ENCODE measurements at regions not wholly inside any gene's neighbourhood (a gene's known extent, or its start where the extent isn't known, plus 50 kb on each side); places are given as distances from the start of the nearest gene placed in this dataset.

DNA sequence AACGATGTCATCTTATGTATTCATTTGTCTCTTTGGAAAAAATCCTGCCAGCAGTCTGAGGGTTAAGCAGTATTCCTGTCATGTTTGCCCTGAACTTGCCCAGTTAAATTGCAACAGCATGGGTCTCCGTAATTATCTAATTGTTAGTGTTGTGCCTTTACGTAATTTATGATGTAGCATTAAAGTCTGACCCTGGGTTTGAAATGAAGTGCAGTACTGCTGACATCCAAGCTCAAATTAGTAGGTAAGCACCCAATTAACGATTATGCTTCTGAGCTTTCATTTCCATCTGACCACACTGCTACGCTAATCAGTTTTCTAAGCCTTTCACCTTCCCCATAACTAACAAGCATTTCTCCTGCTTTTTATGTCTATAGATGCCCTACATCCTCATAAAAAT is 241.8 kb downstream of the ARRDC4 start:
- no peak for DNase-seq (ENCODE audit: low spot score)

DNA sequence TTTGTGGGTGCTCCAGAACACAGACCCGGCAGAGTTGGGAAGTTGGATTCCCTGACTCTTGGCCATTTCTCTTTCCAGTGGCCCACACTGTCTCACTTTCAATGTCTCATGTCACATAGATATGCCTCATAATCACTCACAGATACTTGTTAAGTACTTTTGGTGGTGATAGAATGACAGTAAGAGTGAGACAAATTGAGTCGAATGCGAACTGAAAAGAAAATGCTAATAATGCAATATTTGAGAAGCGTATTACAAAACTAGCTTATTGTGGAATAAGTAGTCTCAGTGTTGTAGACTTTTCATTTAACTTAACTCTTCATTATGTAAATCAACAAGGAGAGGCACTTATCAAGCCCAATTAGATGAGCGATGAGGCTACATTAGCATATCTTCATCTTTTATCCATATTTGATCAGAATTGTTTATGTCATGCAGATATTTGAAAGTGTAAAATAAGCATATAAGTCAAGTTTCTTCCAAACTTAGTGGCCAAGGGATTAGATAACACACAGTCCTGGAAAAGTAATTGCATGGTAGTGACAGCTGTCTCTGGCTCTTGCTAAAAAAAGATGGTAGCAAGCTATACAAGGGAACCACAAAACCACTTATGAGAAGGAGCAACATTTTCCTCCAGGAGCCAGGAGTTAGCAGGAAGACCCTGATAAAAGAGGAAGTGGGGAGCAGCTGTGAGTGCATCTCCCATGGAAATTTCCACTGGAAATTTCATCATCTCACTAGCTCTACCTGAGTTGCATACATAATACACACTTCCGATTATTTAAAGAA is 243.6 kb downstream of the ARRDC4 start:
- DNase-seq (ENCODE audit: low spot score), result no peak

DNA sequence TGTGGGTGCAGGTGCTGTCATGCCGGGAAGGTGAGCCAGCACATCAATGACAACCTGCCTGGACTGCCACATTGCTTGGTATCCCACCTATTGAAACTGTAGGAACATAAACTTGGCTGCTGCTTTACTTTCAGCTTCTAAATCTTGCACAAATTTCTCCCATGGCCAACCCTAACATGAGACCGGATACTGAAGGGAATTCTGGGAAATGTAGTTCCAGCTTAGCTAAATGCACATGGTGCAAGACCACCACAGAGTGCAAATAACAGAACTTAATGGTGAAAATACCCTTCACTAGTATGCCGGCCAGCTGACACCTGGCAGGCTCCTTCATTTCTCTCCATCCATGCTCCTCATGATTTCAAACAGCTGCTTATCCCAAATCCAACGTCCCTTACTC is 247.4 kb downstream of the ARRDC4 start:
- no peak for DNase-seq (ENCODE audit: low spot score)

DNA sequence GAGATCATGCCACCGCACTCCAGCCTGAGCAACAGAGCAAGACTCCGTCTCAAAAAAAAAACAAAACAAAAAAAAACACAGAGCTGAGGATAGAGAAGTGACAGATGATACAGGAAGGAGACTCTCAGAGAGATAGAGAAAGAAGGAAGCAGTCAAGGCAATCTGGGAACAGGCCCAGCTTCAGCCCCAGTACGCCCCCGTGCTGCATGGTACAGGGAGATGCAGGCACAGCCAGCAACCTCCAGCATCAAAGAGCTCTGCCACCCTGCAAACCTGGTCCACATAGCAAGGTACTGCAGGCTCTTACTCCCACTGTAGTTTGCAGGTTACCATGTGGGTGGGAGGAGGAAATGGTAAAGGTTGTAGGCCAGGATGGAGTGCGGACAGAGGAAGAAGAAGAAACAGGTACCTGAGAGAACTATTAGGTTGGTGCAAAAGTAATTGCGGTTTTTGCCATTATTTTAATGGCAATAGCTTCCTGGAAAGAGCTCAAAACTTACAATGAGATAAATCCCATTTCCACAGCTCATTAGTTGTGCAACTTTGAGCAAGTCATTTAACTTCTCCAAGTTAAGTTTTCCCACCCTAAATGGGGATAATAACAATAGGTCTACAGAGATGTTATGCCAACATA is 253.0 kb downstream of the ARRDC4 start:
- DNase-seq (ENCODE audit: low spot score), result no peak

DNA sequence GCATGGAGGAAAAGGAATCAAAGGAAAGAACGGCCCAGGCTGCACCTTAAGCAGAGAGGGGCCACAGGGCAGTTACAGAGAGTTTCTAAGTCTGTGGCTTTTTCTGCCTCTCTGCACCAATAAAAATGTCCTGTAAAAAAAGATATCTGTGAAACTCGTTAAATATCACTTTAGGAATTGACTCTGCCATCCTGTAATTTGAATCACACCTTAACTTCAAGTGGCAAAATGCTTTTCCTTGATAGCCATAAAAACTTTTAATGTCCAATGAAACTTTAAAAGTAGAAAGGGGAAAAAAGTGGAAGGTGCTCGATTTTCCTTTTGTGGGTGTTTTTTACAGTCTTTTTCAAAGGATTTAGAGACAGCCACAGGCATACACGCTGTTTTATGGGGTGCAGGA is 255.7 kb downstream of the ARRDC4 start:
- no peak for DNase-seq (ENCODE audit: low spot score)

DNA sequence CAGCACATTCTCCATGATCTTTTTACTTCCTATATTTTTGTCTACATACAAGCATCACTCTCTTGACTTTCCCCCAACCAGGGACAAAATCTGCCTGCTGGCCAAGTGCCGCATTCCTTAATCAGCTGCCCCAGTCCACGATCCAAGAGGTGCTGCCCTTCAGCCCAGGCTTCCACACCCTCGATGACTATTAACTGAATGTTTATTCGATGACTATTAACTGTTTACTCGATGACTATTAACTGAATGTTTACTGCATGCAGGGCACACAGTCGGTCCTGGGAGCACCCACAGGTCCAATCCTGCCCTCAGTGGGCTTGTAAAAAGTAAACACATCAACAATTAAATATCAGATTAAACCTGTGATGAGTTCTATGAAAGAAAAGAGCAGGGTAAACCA is 256.9 kb downstream of the ARRDC4 start:
- no peak for DNase-seq (ENCODE audit: low spot score)

DNA sequence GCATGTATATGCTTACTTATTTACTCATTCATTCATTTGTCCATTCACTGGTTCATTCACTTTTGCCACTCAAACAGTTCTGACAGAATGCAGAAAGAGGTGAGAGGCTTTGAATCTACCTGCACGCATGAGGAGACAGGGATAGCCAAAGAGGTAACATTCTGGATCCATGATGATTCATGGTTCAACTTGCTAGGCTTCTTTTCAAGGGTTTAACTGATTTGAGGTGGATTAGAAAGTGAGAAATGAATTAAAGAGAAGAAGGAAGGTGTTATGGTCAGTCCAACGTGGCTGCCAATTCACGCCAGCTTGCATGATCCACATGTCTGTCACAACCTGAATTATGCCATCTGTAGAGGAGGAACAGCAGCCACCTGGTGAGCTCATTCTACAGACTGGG is 260.6 kb downstream of the ARRDC4 start:
- DNase-seq (ENCODE audit: low spot score), result no peak

DNA sequence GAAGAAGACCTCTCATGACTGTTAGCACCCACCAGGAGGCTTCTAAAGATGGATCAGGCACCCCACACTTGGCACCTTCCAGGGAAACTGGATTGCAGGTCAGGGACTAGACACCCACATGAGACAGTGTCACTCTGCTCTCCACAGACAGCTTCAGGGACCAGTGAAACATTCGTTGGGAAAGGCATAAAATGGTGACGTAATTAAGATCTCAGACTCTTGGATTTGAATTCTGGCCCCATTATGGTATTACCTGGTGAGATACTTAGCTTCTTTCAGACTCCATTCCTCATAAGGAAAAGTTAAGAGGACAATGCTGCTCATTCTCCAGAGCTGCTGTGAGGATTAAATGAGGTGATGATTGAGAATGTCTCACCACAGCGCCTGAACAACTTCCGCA is 261.1 kb downstream of the ARRDC4 start:
- DNase-seq (ENCODE audit: low spot score), result no peak

DNA sequence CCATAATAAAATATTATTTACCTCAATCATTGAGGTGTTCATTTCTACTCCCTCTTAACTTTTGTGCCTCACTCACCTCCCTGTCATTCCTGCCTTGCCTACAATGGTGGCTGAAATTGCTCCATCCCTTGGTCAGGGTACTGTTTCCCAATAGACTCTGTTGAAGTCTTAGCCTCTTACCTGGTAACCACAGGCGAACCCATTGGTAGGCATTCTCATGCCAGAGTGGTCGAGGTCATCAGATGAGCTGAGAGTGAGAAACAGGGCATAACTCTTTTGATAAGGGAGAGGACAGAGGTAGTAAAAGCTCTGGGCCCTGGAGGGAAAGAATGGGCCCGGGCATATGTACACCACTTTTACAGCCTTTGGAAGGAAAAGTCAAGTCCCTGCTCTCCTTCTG is 265.6 kb downstream of the ARRDC4 start:
- DNase-seq (ENCODE audit: low spot score), result no peak

DNA sequence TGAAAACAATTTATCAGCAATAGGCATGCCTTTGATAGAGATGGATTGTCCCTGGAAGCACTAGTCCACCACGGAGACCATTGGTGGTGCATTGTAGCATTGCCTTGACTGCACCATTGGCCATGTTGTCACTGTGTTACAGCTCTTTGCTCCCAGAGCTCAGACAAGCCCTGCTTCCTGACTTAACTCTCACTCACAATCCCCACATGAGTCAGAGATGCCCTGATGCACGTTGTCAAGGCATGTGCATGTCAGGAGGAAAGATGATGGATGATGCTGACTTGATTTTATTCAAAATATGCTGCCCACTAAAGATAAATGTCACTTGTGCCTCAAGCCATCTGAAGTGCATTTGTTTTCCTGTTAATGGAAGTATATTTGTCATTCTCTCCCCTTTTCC is 266.1 kb downstream of the ARRDC4 start:
- no peak for DNase-seq (ENCODE audit: low spot score)

DNA sequence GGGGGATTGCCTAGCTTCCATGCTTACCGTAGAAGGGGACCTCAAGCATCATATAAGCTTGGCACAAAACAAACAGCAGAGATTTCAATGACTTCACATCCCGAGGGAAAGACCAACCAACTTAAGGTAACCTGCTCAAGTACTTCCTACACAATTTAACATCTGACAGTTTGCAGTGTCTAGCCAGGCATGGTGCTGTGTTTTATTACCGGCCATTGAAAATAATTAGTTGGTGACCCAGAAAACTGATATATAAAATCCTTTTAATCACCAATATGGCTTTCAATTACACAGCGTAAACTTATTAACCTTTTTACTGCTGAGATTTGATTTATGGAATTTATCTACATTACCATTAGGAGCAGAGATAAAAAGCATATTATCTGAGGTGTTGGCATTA is 268.3 kb downstream of the ARRDC4 start:
- no peak for DNase-seq (ENCODE audit: low spot score)

DNA sequence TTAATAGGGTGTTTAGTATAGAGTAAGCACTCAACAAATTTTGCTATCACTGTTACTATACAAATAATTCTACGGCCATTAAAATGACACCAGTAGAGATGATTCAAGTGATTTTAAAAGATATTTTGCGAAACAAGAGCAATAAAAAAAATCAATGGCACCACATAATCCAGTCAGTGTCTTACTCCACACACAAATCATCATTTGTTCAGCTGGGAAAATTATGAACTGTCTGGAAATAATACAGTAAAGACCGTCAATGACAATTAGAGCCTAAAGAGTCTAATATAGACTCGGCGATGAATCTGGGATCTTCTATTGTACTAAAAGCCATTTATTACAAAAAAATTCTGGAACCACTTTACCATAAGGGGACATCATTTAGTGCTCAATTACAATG is 270.5 kb downstream of the ARRDC4 start:
- DNase-seq (ENCODE audit: low spot score), result no peak

DNA sequence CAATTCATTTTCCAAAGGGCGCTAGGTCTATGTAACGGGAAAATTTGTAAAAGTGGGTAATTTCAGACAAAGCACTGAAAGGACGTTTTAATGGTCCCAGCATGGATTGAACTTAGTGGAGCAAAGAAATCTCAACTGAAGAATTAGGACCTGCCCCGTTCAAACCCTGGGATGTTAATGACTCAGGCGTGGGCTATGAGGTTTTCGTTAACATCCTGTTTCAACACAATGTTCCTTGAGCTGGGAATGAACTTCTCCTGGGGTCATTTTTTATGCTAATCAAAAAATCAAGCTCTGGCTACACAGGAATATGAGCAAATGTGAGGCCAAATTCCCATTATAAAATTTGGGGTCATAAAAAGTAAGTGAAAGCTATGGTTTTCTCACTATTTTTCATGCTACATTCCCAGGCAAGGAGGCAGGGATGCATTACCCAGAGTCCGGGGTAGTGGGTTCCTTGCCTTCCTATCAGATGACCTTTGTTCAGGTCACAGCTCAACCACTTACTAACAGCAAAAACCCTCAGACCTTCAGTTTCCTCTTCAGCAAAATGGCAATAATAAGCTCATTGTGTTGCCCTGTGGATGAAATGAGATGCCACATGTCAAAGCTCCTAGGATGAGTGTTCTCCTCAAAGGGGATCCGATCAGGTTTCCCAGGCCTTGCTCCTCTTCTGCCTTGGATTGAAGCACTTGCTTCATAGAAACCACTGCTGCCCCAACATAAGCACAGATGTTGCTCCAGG is 271.4 kb downstream of the ARRDC4 start:
- peak; percentile 74 for DNase-seq (ENCODE audit: low spot score)

DNA sequence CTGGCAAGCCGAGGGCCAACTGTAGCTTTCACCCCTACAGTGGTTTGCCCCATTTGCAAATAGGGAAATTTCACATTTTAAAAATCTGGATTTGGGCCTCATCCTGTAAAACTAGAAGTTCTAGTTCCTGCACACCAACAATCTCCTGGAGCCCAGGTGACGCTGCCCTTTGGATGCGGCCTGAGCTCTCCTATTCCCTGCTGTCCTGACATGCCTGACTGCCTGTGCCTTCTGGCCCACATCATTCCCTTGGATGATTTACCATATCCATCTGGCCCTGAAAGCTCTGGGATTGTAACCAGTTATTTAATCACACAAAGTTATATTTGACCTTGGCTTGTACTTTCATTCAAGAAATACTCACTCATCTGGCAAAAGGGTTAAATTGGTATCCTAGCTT is 272.3 kb downstream of the ARRDC4 start:
- DNase-seq (ENCODE audit: low spot score), result no peak

DNA sequence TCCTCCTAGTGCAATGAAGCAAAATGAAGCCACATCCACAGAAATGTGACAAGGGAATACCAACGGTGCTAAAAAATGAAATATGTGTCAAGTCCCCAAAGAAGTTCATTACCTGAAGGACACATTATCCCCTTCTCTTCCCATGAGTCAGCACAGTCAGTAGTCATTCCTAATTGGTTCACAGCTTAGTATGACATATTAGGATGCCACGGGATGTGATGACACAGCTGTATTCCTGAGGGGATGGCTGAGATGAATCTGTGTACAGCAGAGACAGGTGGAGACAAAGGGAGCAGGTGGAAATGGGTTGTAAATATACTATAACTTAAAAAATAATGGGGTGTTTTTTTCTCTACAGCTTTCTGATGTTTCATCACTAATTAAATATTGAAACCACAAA is 273.4 kb downstream of the ARRDC4 start:
- no peak for DNase-seq (ENCODE audit: low spot score)

DNA sequence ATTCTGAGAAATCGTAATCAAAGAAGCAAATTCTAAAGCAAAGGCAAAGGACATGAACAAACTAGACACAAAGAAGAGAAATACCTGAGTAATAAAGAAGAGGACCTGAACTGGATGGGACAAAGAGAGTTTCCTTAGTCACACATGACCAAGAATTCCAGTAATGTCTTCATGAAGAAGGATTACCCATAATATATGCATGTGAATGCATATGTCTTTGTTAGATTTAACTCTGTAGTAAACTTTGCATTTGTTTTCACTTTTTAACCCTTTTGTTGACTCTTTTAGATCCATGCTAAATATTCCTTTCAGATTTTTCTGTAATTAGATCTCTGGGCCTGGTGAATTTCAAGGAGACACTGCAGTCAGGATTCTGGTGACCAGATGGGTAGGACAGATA is 279.8 kb downstream of the ARRDC4 start:
- DNase-seq (ENCODE audit: low spot score), result no peak

DNA sequence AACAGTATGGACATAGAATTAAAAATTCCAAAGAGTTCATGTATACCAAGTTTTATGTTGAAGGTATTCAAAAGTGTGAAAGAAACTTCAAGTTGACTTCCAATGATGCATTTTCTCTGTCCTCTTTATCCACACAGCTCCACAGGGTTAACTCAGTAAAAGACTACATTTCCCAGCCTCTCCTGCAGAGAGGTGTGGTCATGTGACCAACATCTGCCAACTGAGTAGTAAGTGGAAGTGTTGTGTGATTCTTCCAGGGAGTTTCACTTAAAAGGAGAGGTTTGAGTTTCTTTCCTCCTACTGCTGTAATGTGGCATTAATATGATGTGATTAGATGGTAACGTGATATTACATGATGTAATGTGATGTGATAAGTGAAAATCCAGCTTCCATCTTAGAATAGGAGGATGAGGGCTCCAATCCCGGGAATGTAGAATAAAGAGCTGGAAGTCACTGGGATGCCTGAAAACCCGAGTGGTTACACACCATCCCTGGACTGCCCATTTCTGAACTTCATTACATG is 280.6 kb downstream of the ARRDC4 start:
- DNase-seq (ENCODE audit: low spot score), result peak; percentile 24

DNA sequence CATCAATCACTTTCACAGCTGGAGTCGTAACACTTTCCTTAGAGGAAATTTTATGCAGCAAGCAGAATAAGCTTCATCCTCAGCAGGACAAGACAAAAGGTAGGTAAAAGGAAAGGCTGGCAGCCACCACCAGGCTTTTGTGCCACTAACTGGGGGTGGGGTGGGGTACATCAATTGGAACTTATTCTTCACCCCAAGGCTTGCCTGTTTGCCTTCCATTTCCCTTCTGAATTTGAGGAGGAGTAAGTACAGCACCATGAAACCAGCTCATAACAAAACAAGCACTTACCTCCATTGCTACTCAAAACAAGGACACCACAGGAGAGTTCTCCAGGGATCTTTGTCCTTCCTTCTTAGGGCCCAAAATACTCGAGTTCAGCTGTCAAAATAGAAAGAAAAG is 296.8 kb downstream of the ARRDC4 start:
- no peak for DNase-seq (ENCODE audit: low spot score)

DNA sequence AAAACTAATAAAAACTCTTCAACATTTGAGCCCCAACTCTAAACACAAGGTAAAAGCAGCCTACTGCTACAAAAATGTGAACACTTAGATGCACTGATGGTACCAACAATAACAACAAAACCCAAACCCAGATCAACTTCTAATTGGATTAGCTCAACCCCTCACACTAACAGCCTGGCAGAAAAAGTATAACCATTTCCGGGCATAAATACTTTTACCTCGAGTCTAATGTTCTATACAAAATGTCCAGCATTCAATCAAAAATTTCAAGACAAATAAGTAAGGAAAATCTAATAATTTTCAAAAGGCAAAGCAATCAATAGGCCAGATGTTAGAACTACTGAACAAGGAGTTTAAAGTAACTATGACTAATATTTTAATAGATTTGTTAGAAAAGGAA is 303.3 kb downstream of the ARRDC4 start:
- no peak for DNase-seq (ENCODE audit: low spot score)

DNA sequence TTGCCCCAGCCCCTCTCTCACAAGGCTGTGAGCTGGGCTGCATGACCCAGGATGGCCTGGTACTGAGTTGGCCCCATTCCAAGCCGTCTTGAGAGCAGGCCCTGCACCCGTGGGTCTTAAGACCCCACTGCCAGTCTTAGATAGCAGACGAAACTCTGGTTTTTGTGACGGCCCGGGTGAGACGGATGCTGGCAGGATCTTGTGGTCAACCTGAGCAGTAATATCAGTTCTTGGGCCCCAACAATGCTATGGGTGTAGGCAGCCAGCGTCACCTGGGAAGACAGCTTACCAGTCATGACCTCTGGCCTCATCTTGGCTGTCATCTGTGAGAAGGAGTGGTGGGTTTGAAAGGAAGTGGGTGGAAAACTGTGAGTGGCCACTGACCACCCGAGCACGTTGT is 305.8 kb downstream of the ARRDC4 start:
- DNase-seq (ENCODE audit: low spot score), result no peak

DNA sequence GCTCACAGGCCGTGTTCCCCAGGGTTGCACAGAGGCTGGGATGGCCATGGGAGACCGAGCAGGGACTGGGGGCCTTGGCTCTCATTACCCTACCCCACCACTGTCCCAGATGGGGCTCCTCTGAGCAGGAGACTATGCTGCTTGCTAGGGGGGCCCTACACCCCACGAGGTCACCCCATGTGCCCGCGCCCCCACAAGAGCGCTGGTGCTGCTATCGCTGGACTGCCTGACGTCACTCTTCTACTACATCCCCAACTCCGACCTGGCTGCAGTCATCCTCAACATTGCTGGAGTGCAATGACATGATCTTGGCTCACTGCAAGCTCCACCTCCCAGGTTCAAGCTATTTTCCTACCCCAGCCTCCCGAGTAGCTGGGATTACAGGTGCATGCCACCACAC is 307.7 kb downstream of the ARRDC4 start:
- no peak for DNase-seq (ENCODE audit: low spot score)

DNA sequence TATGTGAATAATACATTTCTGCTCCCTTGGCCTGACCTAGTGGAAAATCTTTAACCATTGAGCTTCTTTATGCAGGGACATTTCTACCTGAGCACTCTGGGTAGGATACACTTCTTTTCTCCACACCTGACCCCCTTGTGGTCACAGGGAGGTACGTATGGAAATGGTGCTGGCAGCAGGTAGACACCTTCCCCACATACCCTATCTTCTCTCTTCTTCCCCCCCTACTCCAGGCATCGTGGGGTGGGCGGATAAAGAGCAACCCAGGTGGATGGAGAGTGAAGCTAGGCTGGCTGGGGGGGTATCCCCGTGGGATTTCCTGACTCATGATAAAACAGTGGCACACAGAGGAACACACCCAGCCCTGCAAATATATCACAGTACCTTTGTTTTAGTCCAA is 312.1 kb downstream of the ARRDC4 start:
- DNase-seq (ENCODE audit: low spot score), result no peak

DNA sequence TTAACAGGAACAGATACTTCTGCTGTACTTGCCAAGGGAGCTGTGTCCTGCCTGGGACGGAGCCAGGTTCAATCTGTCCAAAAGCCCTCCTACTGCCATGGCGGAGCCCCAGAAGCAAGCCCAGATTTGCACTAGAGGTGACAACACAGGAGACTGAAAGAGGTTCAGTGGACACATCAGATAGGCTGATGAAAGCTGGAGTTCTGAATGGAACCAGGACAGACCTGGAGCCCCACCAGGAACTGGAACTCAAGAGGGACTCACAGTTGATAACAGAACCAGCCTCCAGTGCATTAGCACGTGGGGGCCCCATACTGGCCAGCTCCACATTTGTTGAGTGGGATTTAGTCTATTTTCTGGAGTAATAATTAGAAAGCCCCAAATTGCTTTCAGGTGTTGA is 315.5 kb downstream of the ARRDC4 start:
- DNase-seq (ENCODE audit: low spot score), result no peak
